ENCODE measurements at regions not wholly inside any gene's neighbourhood (a gene's known extent, or its start where the extent isn't known, plus 50 kb on each side); places are given as distances from the start of the nearest gene placed in this dataset.

- Mint-ChIP-seq H3K36me3 (ENCODE audit: low read depth) (no peaks in the 10 kb centered on the region), H3K27ac (no peak overlapping the region), H3K4me3 (no peak overlapping the region), H3K4me1 (ENCODE audit: low read depth) (no peaks in the 10 kb centered on the region), H3K9me3 (no peaks in the 10 kb centered on the region), H3K27me3 (peaks cover 16% of the 10 kb centered on the region)
- Histone ChIP-seq H3K36me3 (ENCODE audit: insufficient read depth, low read length) (no peaks in the 10 kb centered on the region), H3K27me3 (ENCODE audit: control insufficient read depth in 1 of 2, insufficient read depth in 2 of 2, low read length in 2 of 2) (no peaks in the 10 kb centered on the region), H3K9me3 (ENCODE audit: control insufficient read depth in 1 of 2, insufficient read depth in 1 of 2, low read length in 2 of 2) (peaks cover 0 to 45% of the 10 kb centered on the region in 2 experiments), H3K27ac (ENCODE audit: low read depth in 1 of 2, low read length in 2 of 2) (no peak overlapping the region), H3K4me3 (ENCODE audit: low read length) (no peak overlapping the region), H3K4me1 (ENCODE audit: insufficient read depth, low read length) (no peaks in the 10 kb centered on the region)
- no peak for TF ChIP-seq CTCF (IDR thresholded peaks at IDR 0.05)
- ChIA-PET POLR2A (no interaction called here), CTCF (no interaction called here)
- intact Hi-C loops (cut with DNase I, micrococcal nuclease): no loop called here
- ATAC-seq (ENCODE audit: poor library complexity): no peak
- DNase-seq: no peak
These were observed 222.6 kb upstream of the PPP2R2D start for GRCh38 chr10:131678171-131678570.

GRCh38 chr10:131678613-131679012 lies 222.2 kb upstream of the PPP2R2D start:
- Histone ChIP-seq H3K9me3 (ENCODE audit: control insufficient read depth in 1 of 2, insufficient read depth in 1 of 2, low read length in 2 of 2) (peaks cover 0 to 46% of the 10 kb centered on the region in 2 experiments), H3K36me3 (ENCODE audit: insufficient read depth, low read length) (no peaks in the 10 kb centered on the region), H3K4me1 (ENCODE audit: insufficient read depth, low read length) (no peaks in the 10 kb centered on the region), H3K27ac (ENCODE audit: low read depth in 1 of 2, low read length in 2 of 2) (no peak overlapping the region), H3K27me3 (ENCODE audit: control insufficient read depth in 1 of 2, insufficient read depth in 2 of 2, low read length in 2 of 2) (no peaks in the 10 kb centered on the region), H3K4me3 (ENCODE audit: low read length) (no peak overlapping the region)
- ChIA-PET CTCF (no interaction called here), POLR2A (no interaction called here)
- intact Hi-C loops (cut with DNase I, micrococcal nuclease): no loop called here
- H3K27ac Mint-ChIP-seq: no peak overlapping the region
- no peak overlapping the region for H3K4me3 Mint-ChIP-seq
- no peak for TF ChIP-seq CTCF (IDR thresholded peaks at IDR 0.05)
- DNase-seq: no peak
- H3K27me3 Mint-ChIP-seq: peaks cover 16% of the 10 kb centered on the region
- ATAC-seq (ENCODE audit: poor library complexity): no peak
- H3K4me1 Mint-ChIP-seq (ENCODE audit: low read depth): no peaks in the 10 kb centered on the region
- no peaks in the 10 kb centered on the region for H3K9me3 Mint-ChIP-seq
- H3K36me3 Mint-ChIP-seq (ENCODE audit: low read depth): no peaks in the 10 kb centered on the region

GRCh38 chr10:131679926-131680325 lies 220.9 kb upstream of the PPP2R2D start:
- Mint-ChIP-seq H3K9me3 (no peaks in the 10 kb centered on the region), H3K36me3 (ENCODE audit: low read depth) (no peaks in the 10 kb centered on the region), H3K27ac (no peak overlapping the region), H3K27me3 (peaks cover 24% of the 10 kb centered on the region), H3K4me1 (ENCODE audit: low read depth) (no peaks in the 10 kb centered on the region), H3K4me3 (no peak overlapping the region)
- no peak overlapping the region for H3K4me3 ChIP-seq (ENCODE audit: low read length)
- ATAC-seq (ENCODE audit: poor library complexity): no peak
- H3K36me3 ChIP-seq (ENCODE audit: insufficient read depth, low read length): no peaks in the 10 kb centered on the region
- intact Hi-C loops (cut with DNase I, micrococcal nuclease): no loop called here
- no peaks in the 10 kb centered on the region for H3K4me1 ChIP-seq (ENCODE audit: insufficient read depth, low read length)
- peaks cover 0 to 38% of the 10 kb centered on the region in 2 experiments for H3K9me3 ChIP-seq (ENCODE audit: control insufficient read depth in 1 of 2, insufficient read depth in 1 of 2, low read length in 2 of 2)
- CTCF ChIA-PET: no interaction called here
- no peak overlapping the region for H3K27ac ChIP-seq (ENCODE audit: low read depth in 1 of 2, low read length in 2 of 2)
- TF ChIP-seq CTCF (IDR thresholded peaks at IDR 0.05): no peak
- POLR2A ChIA-PET: no interaction called here
- H3K27me3 ChIP-seq (ENCODE audit: control insufficient read depth in 1 of 2, insufficient read depth in 2 of 2, low read length in 2 of 2): no peaks in the 10 kb centered on the region
- DNase-seq: no peak
